ENCODE measurements at regions not wholly inside any gene's neighbourhood (a gene's known extent, or its start where the extent isn't known, plus 50 kb on each side); places are given as distances from the start of the nearest gene placed in this dataset.

- TF ChIP-seq ZFX (CRISPR knock-in tag; IDR thresholded peaks at IDR 0.05; ENCODE audit: low read depth), result no peak
- no peak for TF ChIP-seq RERE (CRISPR knock-in tag; IDR thresholded peaks at IDR 0.05; ENCODE audit: low read depth)
- no peak for TF ChIP-seq CTCF (CRISPR knock-in tag; IDR thresholded peaks at IDR 0.05)
Measured at GRCh38 chr17:34847938-34848337, 113.3 kb downstream of the CCT6B start.
